Stimulated activated naive CD8-positive, alpha-beta T cell treated with anti-CD3 and anti-CD28 coated beads, Interleukin-15, Interleukin-2, amounts not matched to agents 100 ng/mL and 50 ng/mL, for 24 hours (primary cell): ENCODE measurements at regions not wholly inside any gene's neighbourhood (a gene's known extent, or its start where the extent isn't known, plus 50 kb on each side); places are given as distances from the start of the nearest gene placed in this dataset.

ENCODE experiments used
- H3K27ac Mint-ChIP-seq: one replicate; pipeline ENCODE4 v1.8.0; 2021; ENCODE audit warnings: mild to moderate bottlenecking, mixed read lengths
- H3K27me3 Mint-ChIP-seq: one replicate; pipeline ENCODE4 v1.8.0; 2021; ENCODE audit warnings: mixed read lengths
- H3K36me3 Mint-ChIP-seq: one replicate; pipeline ENCODE4 v1.8.0; 2021; ENCODE audit warnings: low read depth, mixed read lengths
- H3K4me1 Mint-ChIP-seq: one replicate; pipeline ENCODE4 v1.8.0; 2021; ENCODE audit warnings: low read depth, mixed read lengths
- H3K4me3 Mint-ChIP-seq: one replicate; pipeline ENCODE4 v1.8.0; 2021; ENCODE audit warnings: mild to moderate bottlenecking, mixed read lengths
- H3K9me3 Mint-ChIP-seq: one replicate; pipeline ENCODE4 v1.8.0; 2021; ENCODE audit warnings: mixed read lengths

- Mint-ChIP-seq H3K4me3 (no peak overlapping the region), H3K36me3 (no peaks in the 10 kb centered on the region), H3K4me1 (peaks cover 5% of the 10 kb centered on the region), H3K9me3 (no peaks in the 10 kb centered on the region), H3K27me3 (no peaks in the 10 kb centered on the region), H3K27ac (no peak overlapping the region)
Observed at GRCh38 chrX:42973321-42973720, 195.4 kb upstream of the PPP1R2C start.

GRCh38 chrX:42975906-42976305, 197.9 kb upstream of the PPP1R2C start:
- no peak overlapping the region for H3K27ac Mint-ChIP-seq
- H3K9me3 Mint-ChIP-seq: no peaks in the 10 kb centered on the region
- H3K27me3 Mint-ChIP-seq: no peaks in the 10 kb centered on the region
- H3K4me1 Mint-ChIP-seq: peaks cover 5% of the 10 kb centered on the region
- no peaks in the 10 kb centered on the region for H3K36me3 Mint-ChIP-seq
- no peak overlapping the region for H3K4me3 Mint-ChIP-seq

- no peaks in the 10 kb centered on the region for H3K9me3 Mint-ChIP-seq
Observed at GRCh38 chrX:42976746-42977366, 198.9 kb upstream of the PPP1R2C start.

GRCh38 chrX:42978655-42979379, 200.9 kb upstream of the PPP1R2C start:
- no peak overlapping the region for H3K27ac Mint-ChIP-seq
- H3K27me3 Mint-ChIP-seq: no peaks in the 10 kb centered on the region
- no peaks in the 10 kb centered on the region for H3K36me3 Mint-ChIP-seq
- no peaks in the 10 kb centered on the region for H3K9me3 Mint-ChIP-seq
- no peak overlapping the region for H3K4me3 Mint-ChIP-seq
- H3K4me1 Mint-ChIP-seq: peaks cover 5% of the 10 kb centered on the region

More at GRCh38 chrX:42976746-42977366, 198.9 kb upstream of the PPP1R2C start:
- Mint-ChIP-seq H3K27me3 (no peaks in the 10 kb centered on the region), H3K27ac (no peak overlapping the region), H3K36me3 (no peaks in the 10 kb centered on the region), H3K4me3 (no peak overlapping the region), H3K4me1 (peaks cover 5% of the 10 kb centered on the region)

- Mint-ChIP-seq H3K27ac (no peak overlapping the region), H3K4me3 (no peak overlapping the region), H3K27me3 (no peaks in the 10 kb centered on the region), H3K36me3 (no peaks in the 10 kb centered on the region), H3K4me1 (peaks cover 12% of the 10 kb centered on the region), H3K9me3 (no peaks in the 10 kb centered on the region)
Observed at GRCh38 chrX:42988700-42989099, 210.7 kb upstream of the PPP1R2C start.

GRCh38 chrX:42992199-42992943, 214.4 kb upstream of the PPP1R2C start:
- Mint-ChIP-seq H3K36me3 (no peaks in the 10 kb centered on the region), H3K9me3 (no peaks in the 10 kb centered on the region), H3K4me1 (peaks cover 12% of the 10 kb centered on the region), H3K27ac (no peak overlapping the region), H3K27me3 (no peaks in the 10 kb centered on the region), H3K4me3 (no peak overlapping the region)

- Mint-ChIP-seq H3K9me3 (no peaks in the 10 kb centered on the region), H3K27me3 (no peaks in the 10 kb centered on the region), H3K4me3 (no peak overlapping the region), H3K36me3 (no peaks in the 10 kb centered on the region), H3K4me1 (no peaks in the 10 kb centered on the region), H3K27ac (no peak overlapping the region)
Observed at GRCh38 chrX:42996861-42997260, 218.9 kb upstream of the PPP1R2C start.

- Mint-ChIP-seq H3K4me1 (no peaks in the 10 kb centered on the region), H3K27ac (no peak overlapping the region), H3K27me3 (no peaks in the 10 kb centered on the region), H3K4me3 (no peak overlapping the region), H3K36me3 (no peaks in the 10 kb centered on the region), H3K9me3 (no peaks in the 10 kb centered on the region)
Observed at GRCh38 chrX:43000121-43000520, 222.2 kb upstream of the PPP1R2C start.

GRCh38 chrX:43002526-43003203, 224.7 kb upstream of the PPP1R2C start:
- no peak overlapping the region for H3K27ac Mint-ChIP-seq
- H3K4me3 Mint-ChIP-seq: no peak overlapping the region
- H3K27me3 Mint-ChIP-seq: no peaks in the 10 kb centered on the region
- H3K9me3 Mint-ChIP-seq: no peaks in the 10 kb centered on the region
- no peaks in the 10 kb centered on the region for H3K4me1 Mint-ChIP-seq
- no peaks in the 10 kb centered on the region for H3K36me3 Mint-ChIP-seq

- Mint-ChIP-seq H3K9me3 (no peaks in the 10 kb centered on the region), H3K27me3 (no peaks in the 10 kb centered on the region), H3K36me3 (no peaks in the 10 kb centered on the region), H3K4me1 (no peaks in the 10 kb centered on the region), H3K4me3 (no peak overlapping the region), H3K27ac (no peak overlapping the region)
Observed at GRCh38 chrX:43003204-43003565, 225.2 kb upstream of the PPP1R2C start.

- no peaks in the 10 kb centered on the region for H3K9me3 Mint-ChIP-seq
- no peaks in the 10 kb centered on the region for H3K27me3 Mint-ChIP-seq
- H3K36me3 Mint-ChIP-seq: no peaks in the 10 kb centered on the region
- H3K4me3 Mint-ChIP-seq: no peak overlapping the region
- no peaks in the 10 kb centered on the region for H3K4me1 Mint-ChIP-seq
- H3K27ac Mint-ChIP-seq: no peak overlapping the region
Observed at GRCh38 chrX:43003939-43004338, 226.0 kb upstream of the PPP1R2C start.

- Mint-ChIP-seq H3K27ac (no peak overlapping the region), H3K4me3 (no peak overlapping the region), H3K27me3 (no peaks in the 10 kb centered on the region)
Observed at GRCh38 chrX:43005561-43005960, 227.6 kb upstream of the PPP1R2C start.

GRCh38 chrX:43008356-43008755, 230.4 kb upstream of the PPP1R2C start:
- Mint-ChIP-seq H3K9me3 (no peaks in the 10 kb centered on the region), H3K27ac (no peak overlapping the region), H3K4me1 (no peaks in the 10 kb centered on the region), H3K27me3 (no peaks in the 10 kb centered on the region), H3K36me3 (no peaks in the 10 kb centered on the region), H3K4me3 (no peak overlapping the region)

More at GRCh38 chrX:43005561-43005960, 227.6 kb upstream of the PPP1R2C start:
- H3K36me3 Mint-ChIP-seq: no peaks in the 10 kb centered on the region
- H3K9me3 Mint-ChIP-seq: no peaks in the 10 kb centered on the region
- no peaks in the 10 kb centered on the region for H3K4me1 Mint-ChIP-seq

GRCh38 chrX:43016021-43016420, 238.1 kb upstream of the PPP1R2C start:
- H3K9me3 Mint-ChIP-seq: no peaks in the 10 kb centered on the region
- H3K27me3 Mint-ChIP-seq: no peaks in the 10 kb centered on the region
- H3K4me3 Mint-ChIP-seq: no peak overlapping the region

GRCh38 chrX:43018031-43018430, 240.1 kb upstream of the PPP1R2C start:
- no peak overlapping the region for H3K27ac Mint-ChIP-seq
- H3K4me3 Mint-ChIP-seq: no peak overlapping the region
- peaks cover 5% of the 10 kb centered on the region for H3K4me1 Mint-ChIP-seq
- H3K36me3 Mint-ChIP-seq: peaks cover 4% of the 10 kb centered on the region
- H3K27me3 Mint-ChIP-seq: no peaks in the 10 kb centered on the region
- peaks cover 6% of the 10 kb centered on the region for H3K9me3 Mint-ChIP-seq

More at GRCh38 chrX:43016021-43016420, 238.1 kb upstream of the PPP1R2C start:
- Mint-ChIP-seq H3K4me1 (peaks cover 5% of the 10 kb centered on the region), H3K36me3 (no peaks in the 10 kb centered on the region), H3K27ac (no peak overlapping the region)
